Endothelial cell of umbilical vein (primary cell): ENCODE measurements at regions not wholly inside any gene's neighbourhood (a gene's known extent, or its start where the extent isn't known, plus 50 kb on each side); places are given as distances from the start of the nearest gene placed in this dataset.

Experiments
- EZH2 ChIP-seq: IDR thresholded peaks from 2 replicates; pipeline ENCODE4 v1.6.1; 2012; ENCODE audit warnings: borderline replicate concordance, low read depth, mild to moderate bottlenecking, moderate library complexity, low read length, inconsistent platforms; ENCODE audit not compliant: severe bottlenecking
- MAX ChIP-seq: IDR thresholded peaks from 2 replicates; pipeline ENCODE4 v1.6.1; 2011; ENCODE audit not compliant: insufficient read depth, insufficient read length
- POLR2A ChIP-seq: IDR thresholded peaks from 2 replicates; pipeline ENCODE4 v1.6.1; 2012; ENCODE audit warnings: low read depth, mild to moderate bottlenecking, control low read depth, low read length
- POLR2AphosphoS5 ChIP-seq: IDR thresholded peaks from 2 replicates; pipeline ENCODE4 v1.6.1; 2012; ENCODE audit warnings: low read depth, mild to moderate bottlenecking, control low read depth, low read length, moderate library complexity; ENCODE audit not compliant: insufficient read depth

GRCh38 chr18:67652288-67652687 lies 135.8 kb upstream of the DSEL start:
- TF ChIP-seq POLR2AphosphoS5 (no peak), MAX (no peak), POLR2A (no peak), EZH2 (no peak)
